ENCODE measurements at regions not wholly inside any gene's neighbourhood (a gene's known extent, or its start where the extent isn't known, plus 50 kb on each side); places are given as distances from the start of the nearest gene placed in this dataset.

GRCh38 chr21:15222707-15223106 is 157.9 kb upstream of the NRIP1 start:
- TF ChIP-seq, protein P1, sequence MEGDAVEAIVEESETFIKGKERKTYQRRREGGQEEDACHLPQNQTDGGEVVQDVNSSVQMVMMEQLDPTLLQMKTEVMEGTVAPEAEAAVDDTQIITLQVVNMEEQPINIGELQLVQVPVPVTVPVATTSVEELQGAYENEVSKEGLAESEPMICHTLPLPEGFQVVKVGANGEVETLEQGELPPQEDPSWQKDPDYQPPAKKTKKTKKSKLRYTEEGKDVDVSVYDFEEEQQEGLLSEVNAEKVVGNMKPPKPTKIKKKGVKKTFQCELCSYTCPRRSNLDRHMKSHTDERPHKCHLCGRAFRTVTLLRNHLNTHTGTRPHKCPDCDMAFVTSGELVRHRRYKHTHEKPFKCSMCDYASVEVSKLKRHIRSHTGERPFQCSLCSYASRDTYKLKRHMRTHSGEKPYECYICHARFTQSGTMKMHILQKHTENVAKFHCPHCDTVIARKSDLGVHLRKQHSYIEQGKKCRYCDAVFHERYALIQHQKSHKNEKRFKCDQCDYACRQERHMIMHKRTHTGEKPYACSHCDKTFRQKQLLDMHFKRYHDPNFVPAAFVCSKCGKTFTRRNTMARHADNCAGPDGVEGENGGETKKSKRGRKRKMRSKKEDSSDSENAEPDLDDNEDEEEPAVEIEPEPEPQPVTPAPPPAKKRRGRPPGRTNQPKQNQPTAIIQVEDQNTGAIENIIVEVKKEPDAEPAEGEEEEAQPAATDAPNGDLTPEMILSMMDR (conservative IDR thresholded peaks at IDR 0.05 in 1 of 2, IDR thresholded peaks at IDR 0.05 in 1 of 2; ENCODE audit: extremely low read depth in 1 of 2, insufficient read depth in 1 of 2, low read depth in 1 of 2, low read length in 2 of 2), result no peak
- TF ChIP-seq EZH2 (IDR thresholded peaks at IDR 0.05; ENCODE audit: borderline replicate concordance, low read length), result no peak
